NCI-H748 treated with DMSO at 0.1 percent for 48 hours (cell line): ENCODE measurements at regions not wholly inside any gene's neighbourhood (a gene's known extent, or its start where the extent isn't known, plus 50 kb on each side); places are given as distances from the start of the nearest gene placed in this dataset.

Experiments used
- DNase-seq: peaks from one replicate; lab custom pipeline; 2025; lab: John Stamatoyannopoulos, UW

- DNase-seq = no peak
Measured at GRCh38 chr9:118189615-118190014, 485.4 kb downstream of the TLR4 start.

- DNase-seq = no peak
Measured at GRCh38 chr9:118192807-118193206, 488.6 kb downstream of the TLR4 start.

GRCh38 chr9:118209343-118209742, 505.1 kb downstream of the TLR4 start:
- peak; percentile 59 for DNase-seq

- DNase-seq = no peak
Measured at GRCh38 chr9:118215549-118215948, 511.3 kb downstream of the TLR4 start.

GRCh38 chr9:118222375-118222774, 518.2 kb downstream of the TLR4 start:
- no peak for DNase-seq

GRCh38 chr9:118223111-118223510, 518.9 kb downstream of the TLR4 start:
- DNase-seq = no peak

GRCh38 chr9:118230329-118230728, 526.1 kb downstream of the TLR4 start:
- no peak for DNase-seq

- DNase-seq = no peak
Measured at GRCh38 chr9:118236625-118237024, 532.4 kb downstream of the TLR4 start.

GRCh38 chr9:118238139-118238538, 533.9 kb downstream of the TLR4 start:
- DNase-seq = no peak

- no peak for DNase-seq
Measured at GRCh38 chr9:118252027-118252426, 547.8 kb downstream of the TLR4 start.

- DNase-seq = no peak
Measured at GRCh38 chr9:118262191-118262590, 558.0 kb downstream of the TLR4 start.

GRCh38 chr9:118263949-118264348, 559.7 kb downstream of the TLR4 start:
- DNase-seq = no peak

- peak; percentile 86 for DNase-seq
Measured at GRCh38 chr9:118268046-118268445, 563.8 kb downstream of the TLR4 start.

GRCh38 chr9:118269623-118270022, 565.4 kb downstream of the TLR4 start:
- DNase-seq = no peak

- DNase-seq = no peak
Measured at GRCh38 chr9:118271331-118271730, 567.1 kb downstream of the TLR4 start.

GRCh38 chr9:118271936-118272335, 567.7 kb downstream of the TLR4 start:
- DNase-seq = no peak

GRCh38 chr9:118273048-118273447, 568.8 kb downstream of the TLR4 start:
- no peak for DNase-seq

GRCh38 chr9:118276784-118277183, 572.6 kb downstream of the TLR4 start:
- no peak for DNase-seq

GRCh38 chr9:118281772-118282171, 577.6 kb downstream of the TLR4 start:
- no peak for DNase-seq

- DNase-seq = no peak
Measured at GRCh38 chr9:118283488-118283887, 579.3 kb downstream of the TLR4 start.

GRCh38 chr9:118290116-118290515, 585.9 kb downstream of the TLR4 start:
- no peak for DNase-seq

GRCh38 chr9:118295413-118295812, 591.2 kb downstream of the TLR4 start:
- DNase-seq = no peak

- DNase-seq = no peak
Measured at GRCh38 chr9:118302721-118303120, 598.5 kb downstream of the TLR4 start.

- DNase-seq = no peak
Measured at GRCh38 chr9:118303216-118303615, 599.0 kb downstream of the TLR4 start.

- DNase-seq = no peak
Measured at GRCh38 chr9:118305331-118305730, 601.1 kb downstream of the TLR4 start.
